GM19240 (cell line): ENCODE measurements at regions not wholly inside any gene's neighbourhood (a gene's known extent, or its start where the extent isn't known, plus 50 kb on each side); places are given as distances from the start of the nearest gene placed in this dataset.
"Not testable (repeated sequence)": the region's sequence is repeated elsewhere in the genome, so short reads cannot be mapped to it uniquely, and the experiment has no call there.

Experiments used
- DNase-seq: peaks from one replicate; pipeline ENCODE4 v3.0.0; 2011; ENCODE audit warnings: low spot score; ENCODE audit not compliant: insufficient read length

DNA sequence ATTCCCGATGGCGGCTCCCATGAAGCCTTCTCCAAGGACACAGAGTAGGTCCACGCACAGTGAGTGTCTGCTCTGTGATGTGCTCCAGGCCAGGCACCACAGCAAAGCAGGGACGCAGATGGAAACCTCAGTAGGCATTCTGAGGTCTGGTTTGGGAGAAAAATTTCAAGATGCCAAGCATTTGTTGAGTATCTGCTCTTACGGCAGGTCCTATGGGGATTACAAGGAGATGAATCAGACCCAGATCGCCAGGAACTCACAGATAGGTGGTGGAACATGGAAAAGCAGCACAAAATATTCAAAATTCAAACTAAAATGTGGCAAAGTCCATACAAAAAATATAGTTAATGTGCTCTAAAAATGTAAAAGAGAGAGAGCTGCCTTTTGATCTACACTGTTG, 684.9 kb upstream of the TMEM132C start:
- DNase-seq = no peak

- DNase-seq = no peak
Measured at GRCh38 chr12:127583041-127583440, 683.9 kb upstream of the TMEM132C start.

DNA sequence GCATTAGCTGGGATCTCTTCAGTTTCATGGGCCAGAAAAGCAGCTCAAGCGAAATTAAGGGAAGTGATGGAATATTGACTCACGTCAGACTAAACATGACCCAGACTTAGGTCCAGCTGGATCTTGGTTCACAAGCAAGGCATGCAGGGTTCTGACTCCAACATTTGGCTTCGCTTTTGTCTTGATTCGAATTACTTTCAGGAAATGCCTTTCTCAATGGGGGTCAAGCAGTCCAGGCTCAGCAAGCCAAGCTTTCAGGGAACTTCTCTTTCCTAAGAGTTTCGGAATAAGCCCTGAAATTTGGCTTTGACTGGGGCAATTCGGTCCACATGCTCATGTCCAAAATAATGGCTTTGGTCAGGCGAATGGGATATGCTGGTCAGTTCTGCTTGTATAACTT, 678.7 kb upstream of the TMEM132C start:
- DNase-seq = no peak

DNA sequence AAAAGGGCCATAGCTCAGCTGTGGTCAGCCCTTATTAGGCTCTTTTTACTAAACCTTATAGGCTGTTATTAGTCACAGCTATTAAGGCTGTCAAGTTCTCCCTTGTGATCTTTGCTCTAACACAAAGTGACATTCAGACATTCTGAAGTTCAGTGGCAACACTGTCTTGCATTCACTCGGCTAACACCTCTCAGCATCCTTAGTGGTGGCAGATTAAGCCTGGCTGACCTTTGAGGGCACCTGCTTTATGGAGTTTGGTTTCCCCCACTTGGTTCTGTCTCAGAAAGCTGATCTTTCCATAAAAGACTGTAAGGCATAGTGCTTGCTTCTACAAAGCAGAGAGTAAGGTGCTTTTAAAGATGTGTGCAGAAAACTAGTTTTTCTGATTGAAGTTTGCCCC, 677.4 kb upstream of the TMEM132C start:
- no peak for DNase-seq

GRCh38 chr12:127590868-127591267, 676.1 kb upstream of the TMEM132C start:
- DNase-seq = no peak

DNA sequence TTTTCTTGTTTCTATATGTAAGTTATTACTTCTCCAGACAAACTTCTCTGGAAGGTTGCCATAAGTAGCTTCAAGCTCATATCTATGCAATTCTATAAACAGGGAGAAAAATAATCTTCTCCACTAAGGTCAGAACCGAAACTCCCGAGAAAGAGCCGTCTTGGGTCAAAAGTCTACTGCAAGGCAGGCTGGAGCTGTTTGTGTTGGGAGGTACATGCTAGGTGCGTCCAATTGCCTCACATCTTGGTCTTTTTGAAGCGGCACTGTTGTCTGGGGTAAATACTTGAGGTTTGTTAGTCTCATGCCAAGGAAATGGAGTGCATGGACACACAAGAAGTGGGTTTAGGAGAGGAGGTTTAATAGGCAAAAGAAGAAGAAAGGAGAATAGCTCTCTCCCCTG, 674.7 kb upstream of the TMEM132C start:
- no peak for DNase-seq

DNA sequence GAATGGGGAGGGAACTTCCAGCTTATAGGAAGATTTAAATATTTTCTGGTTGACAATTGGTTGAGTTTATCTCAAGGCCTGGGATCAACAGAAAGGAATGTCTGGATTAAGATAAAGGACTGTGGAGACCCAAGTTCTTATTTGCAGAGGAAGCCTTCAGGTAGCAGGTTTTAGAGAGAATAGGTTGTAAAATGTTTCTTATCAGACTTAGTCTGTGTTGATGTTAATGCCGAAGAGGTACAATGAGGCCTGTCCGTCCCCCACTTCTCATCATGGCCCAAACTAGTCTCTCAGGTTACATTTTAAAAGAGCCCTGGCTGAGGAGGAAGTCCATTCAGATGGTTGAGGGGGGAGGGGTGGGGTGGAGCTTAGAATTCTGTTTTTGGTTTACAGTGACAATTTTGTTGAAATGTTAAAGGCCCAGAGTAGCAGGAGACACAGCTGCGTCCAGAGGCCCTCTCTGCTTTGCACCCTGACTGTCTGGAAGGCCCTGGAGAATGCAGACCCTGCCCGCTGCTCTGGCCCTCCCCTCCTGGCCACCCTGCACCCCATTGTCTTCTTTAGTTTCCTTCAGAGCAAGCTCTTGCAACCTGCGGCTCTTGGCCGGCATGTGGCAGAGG, 672.5 kb upstream of the TMEM132C start:
- no peak for DNase-seq

DNA sequence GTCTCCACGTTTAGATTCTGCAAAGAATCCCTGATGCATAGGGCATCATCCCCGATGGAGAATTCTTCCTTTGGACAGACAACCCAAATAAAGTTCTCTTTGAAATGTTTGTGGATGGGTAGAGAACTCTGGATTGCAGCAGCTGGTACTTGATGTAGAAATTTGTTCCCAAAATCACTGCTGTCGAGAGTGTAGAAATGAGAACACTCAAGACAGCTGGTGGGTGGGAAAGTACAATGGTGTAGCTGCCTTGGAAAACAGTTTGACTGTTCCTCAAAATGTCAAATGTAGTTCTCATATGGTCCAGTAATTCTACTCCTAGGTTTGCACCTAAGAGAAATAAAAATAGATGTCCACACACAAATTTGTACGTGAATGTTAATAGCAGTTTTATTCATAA, 671.5 kb upstream of the TMEM132C start:
- no peak for DNase-seq

GRCh38 chr12:127596891-127597290, 670.1 kb upstream of the TMEM132C start:
- no peak for DNase-seq

DNA sequence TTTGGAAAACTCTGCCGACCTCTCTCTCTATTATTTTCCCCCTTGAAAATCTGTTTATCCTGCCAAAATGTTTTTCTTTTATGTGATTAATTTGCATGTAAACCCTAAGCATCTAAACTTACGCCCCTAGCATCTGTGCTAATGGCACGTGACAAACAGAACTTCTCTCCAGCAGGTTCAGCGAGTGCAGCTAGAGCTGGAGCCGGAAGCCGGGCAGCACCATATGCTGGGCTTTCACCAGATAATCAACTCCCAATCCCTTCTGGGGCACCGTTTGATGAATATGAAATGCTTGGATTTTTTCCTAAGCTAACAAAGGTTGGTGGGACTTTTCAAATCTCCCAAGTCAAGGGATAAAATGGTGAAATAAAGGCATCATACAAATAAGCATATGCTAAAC, 667.5 kb upstream of the TMEM132C start:
- no peak for DNase-seq

GRCh38 chr12:127600211-127600610, 666.8 kb upstream of the TMEM132C start:
- DNase-seq = no peak

- no peak for DNase-seq
Measured at GRCh38 chr12:127606476-127607015, 660.4 kb upstream of the TMEM132C start.

DNA sequence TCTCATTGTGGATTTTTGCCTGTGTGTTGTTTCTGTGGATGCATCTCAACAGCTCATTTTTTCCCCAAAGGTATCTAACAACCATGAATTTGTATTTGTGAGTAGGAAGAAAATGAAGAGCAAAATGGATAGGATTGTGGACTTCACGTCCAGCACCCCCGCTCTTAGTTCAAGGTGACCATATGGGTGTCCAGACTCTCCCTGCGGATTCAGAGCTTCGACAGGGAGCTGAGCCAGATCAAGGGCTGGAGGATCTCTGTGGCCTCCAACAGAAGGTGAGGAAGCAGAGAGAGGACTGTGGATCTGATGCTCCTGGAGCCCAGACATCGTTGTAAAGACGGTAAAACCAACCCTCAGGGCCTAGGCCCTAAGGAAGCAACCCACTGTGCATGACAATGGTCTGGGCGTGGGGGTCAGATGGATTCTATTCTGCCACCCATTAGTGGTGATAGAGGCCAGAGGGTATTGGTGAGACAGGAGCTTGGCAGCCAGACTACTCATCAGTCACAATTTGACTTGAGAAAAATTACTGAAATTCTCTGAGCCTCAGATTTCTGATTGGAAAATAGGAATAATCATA, 659.7 kb upstream of the TMEM132C start:
- no peak for DNase-seq

DNA sequence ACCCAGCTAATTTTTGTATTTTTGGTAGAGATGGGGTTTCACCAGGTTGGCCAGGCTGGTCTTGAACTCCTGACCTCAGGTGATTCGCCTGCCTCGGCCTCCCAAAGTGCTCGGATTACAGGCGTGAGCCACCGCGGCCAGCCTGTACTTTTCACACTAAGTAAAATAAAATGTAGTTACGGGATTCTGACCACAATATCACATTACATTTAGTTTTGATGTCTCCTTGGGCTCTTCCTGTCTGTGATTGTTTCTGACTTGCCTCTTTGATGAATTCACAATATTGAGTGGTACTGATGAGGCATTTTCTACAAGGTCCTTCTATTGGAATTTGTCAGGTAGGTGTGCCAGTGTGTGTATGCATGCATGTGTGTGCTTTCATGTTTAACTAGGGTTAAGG, 658.6 kb upstream of the TMEM132C start:
- DNase-seq = not testable (repeated sequence)

DNA sequence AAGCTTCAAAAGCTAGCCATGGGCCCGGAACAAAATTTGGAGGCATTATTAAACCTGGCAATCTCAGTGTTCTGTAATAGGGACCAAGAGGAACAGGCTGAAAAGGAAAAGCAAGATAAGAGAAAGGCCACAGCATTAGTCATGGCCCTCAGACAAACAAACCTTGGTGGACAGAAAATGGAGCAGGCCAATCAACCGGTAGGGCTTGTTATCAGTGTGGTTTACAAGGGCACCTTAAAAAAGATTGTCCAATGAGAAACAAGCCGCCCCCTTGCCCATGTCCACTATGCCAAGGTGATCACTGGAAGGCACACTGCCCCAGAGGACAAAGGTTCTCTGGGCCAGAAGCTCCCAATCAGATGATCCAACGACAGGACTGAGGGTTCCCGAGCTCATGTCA, 653.9 kb upstream of the TMEM132C start:
- DNase-seq = no peak

- DNase-seq = no peak
Measured at GRCh38 chr12:127619869-127620734, 646.9 kb upstream of the TMEM132C start.

DNA sequence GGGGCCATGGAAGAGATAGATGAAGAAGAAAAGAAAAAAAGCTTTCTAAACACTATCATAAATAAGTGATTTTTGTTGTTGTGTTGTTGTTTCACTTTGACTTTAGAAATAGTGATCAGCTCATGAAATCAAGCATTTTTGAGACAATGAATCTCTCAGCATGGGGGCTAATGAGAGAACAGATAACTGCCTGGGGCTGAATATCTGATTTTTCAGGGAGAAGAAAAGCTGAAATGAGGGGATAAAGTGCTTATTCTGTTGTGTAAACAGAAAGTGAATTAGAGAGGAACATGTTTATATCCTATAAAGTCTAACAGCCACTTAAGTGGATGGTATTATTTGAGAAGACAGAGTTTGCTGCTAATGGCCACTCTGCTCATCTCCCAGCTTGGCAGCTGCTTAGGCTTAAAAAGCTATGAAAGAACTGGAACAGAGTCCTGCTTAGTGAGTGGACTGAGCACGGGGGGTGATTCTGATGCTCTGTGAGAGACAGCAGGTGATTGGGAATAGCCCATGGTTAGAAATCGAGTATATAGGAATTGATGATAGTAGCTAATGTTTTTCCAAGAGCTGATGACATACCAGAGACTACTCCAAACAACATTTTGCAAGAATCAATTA, 646.1 kb upstream of the TMEM132C start:
- DNase-seq = no peak

DNA sequence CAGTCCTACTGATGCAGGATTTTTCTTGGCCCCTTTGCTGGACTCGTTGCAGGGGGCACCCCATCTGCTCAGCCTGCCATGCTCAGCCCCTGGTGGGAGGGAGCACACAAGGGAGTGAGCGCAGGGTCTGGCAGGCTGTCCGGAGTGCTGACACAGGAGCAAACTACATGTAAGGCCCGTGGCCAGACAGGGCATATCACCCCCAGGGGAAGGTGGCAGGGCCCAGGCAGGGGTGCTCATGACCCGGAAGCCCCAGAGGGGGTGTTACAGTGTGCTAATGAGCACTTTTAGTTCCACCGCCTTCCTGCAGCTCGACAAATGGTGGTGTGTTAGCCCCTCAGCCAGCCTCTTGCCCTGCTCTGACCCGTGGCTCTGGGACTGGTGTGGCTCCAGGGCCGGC, 645.6 kb upstream of the TMEM132C start:
- no peak for DNase-seq

DNA sequence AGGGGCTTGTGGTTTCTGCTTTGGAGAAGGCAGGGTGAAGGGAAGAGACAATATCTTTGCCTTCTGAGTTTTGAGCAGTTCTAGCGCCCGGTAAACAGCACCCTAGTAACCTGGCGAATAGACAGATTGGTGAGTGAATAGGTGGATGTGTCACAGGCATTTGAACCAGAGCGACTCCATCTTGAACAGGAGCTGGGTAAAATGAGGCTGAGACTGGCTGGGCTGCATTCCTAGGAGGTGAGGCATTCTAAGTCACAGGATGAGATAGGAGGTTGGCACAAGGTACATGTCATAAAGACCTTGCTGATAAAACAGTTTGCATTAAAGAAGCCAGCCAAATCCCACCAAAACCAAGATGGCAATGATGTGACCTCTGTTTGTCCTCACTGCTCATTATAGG, 643.6 kb upstream of the TMEM132C start:
- no peak for DNase-seq

GRCh38 chr12:127625176-127625771, 641.7 kb upstream of the TMEM132C start:
- DNase-seq = no peak

GRCh38 chr12:127628645-127629044, 638.3 kb upstream of the TMEM132C start:
- DNase-seq = no peak
